Ovary (tissue), 7 donors: ENCODE measurements at regions not wholly inside any gene's neighbourhood (a gene's known extent, or its start where the extent isn't known, plus 50 kb on each side); places are given as distances from the start of the nearest gene placed in this dataset.

Source experiments
- DNase-seq, 5 donors: peaks; one replicate each; pipeline ENCODE4 v3.0.0-alpha.2; 2019 to 2020
- H3K27ac ChIP-seq, 2 donors: fragments of 200-600 bp; one replicate each; pipeline versions ENCODE4 v1.5.1 to v1.8.0; 2019 to 2022
- H3K27me3 ChIP-seq: fragments of 200-600 bp; one replicate; pipeline ENCODE4 v1.8.0; 2022
- H3K36me3 ChIP-seq: fragments of 200-600 bp; sonication (generic); one replicate; pipeline ENCODE4 v1.5.1; 2019
- H3K4me1 ChIP-seq: one replicate; pipeline ENCODE4 v1.8.1; 2013; ENCODE audit warnings: mild to moderate bottlenecking, moderate library complexity; ENCODE audit not compliant: insufficient read depth
- H3K4me3 ChIP-seq: fragments of 200-600 bp; sonication (generic); one replicate; pipeline ENCODE4 v1.5.1; 2017
- H3K9me3 ChIP-seq, 2 donors: fragments of 200-600 bp in 1 of 2; sonication (generic) in 1 of 2; one replicate each; pipeline versions ENCODE4 v1.5.1 to v1.8.1; 2013 to 2019; ENCODE audit warnings: mild to moderate bottlenecking in 1 of 2, moderate library complexity in 1 of 2
- CTCF ChIP-seq, 3 donors: fragments of 450-650 bp in 2 of 3; fragments of 200-600 bp in 1 of 3; IDR thresholded peaks; one replicate each; pipeline versions ENCODE4 v1.5.1 to v1.8.0; 2016 to 2022; ENCODE audit warnings: antibody characterized with exemption in 3 of 3, mild to moderate bottlenecking in 1 of 3
- EP300 ChIP-seq: sonication (generic); formaldehyde crosslinking; IDR thresholded peaks from one replicate; pipeline ENCODE4 v1.6.1; 2017; ENCODE audit warnings: antibody characterized with exemption
- POLR2A ChIP-seq: fragments of 450-650 bp; IDR thresholded peaks from one replicate; pipeline ENCODE4 v1.6.1; 2017; ENCODE audit warnings: antibody characterized with exemption, mild to moderate bottlenecking, moderate library complexity
- WGBS, 3 donors: extraction: QIAGEN DNeasy Blood & Tissue Kit in 1 of 3; methylation state at CpG; one replicate each; pipeline versions ENCODE4 v1.1.5 to v1.1.7; 2013 to 2017; 5-methylcytosine and 5-hydroxymethylcytosine counted together
- intact Hi-C, 4 donors: fragments of 100-400 bp; cut with DNase I; formaldehyde crosslinking; loops; one replicate each; pipeline versions ENCODE4 v1.11.0 to v1.15.1; 2022 to 2023
- donor health status: DM: no; HTN: no; CAD: no; lungs with moderate emphysema.
- donor health status: DM: no; HTN: no; CAD: no.
- donor health status: Bipolar disorder and iron deficiency.
- donor health status: DM: no; HTN: no; CAD: no.
- donor health status: DM: yes; HTN: yes; CAD: no.

GRCh38 chr7:47040795-47041347, 541.0 kb downstream of the TNS3 start:
- TF ChIP-seq POLR2A (no peak), EP300 (no peak)
- Histone ChIP-seq H3K9me3 (no peaks in the 10 kb centered on the region), H3K27ac (no peak overlapping the region), H3K4me3 (no peak overlapping the region), H3K4me1 (peaks cover 8% of the 10 kb centered on the region), H3K36me3 (no peaks in the 10 kb centered on the region), H3K27me3 (no peaks in the 10 kb centered on the region)
- intact Hi-C loops, result no loop called here
- 76 to 81% (median 78%) methylated on average over 10 of the region's 10 CpGs for WGBS, 3 donors
- DNase-seq, result no peak

GRCh38 chr7:47039904-47040303, 542.0 kb downstream of the TNS3 start:
- Histone ChIP-seq H3K36me3 (no peaks in the 10 kb centered on the region), H3K27ac (no peak overlapping the region), H3K27me3 (no peaks in the 10 kb centered on the region), H3K4me3 (no peak overlapping the region), H3K4me1 (peaks cover 8% of the 10 kb centered on the region), H3K9me3 (no peaks in the 10 kb centered on the region)
- TF ChIP-seq EP300, result no peak
- no peak for TF ChIP-seq CTCF (IDR thresholded peaks at IDR 0.05)
- TF ChIP-seq POLR2A, result no peak
- intact Hi-C loops, result no loop called here
- no peak for DNase-seq
- 9 to 12% (median 12%) methylated on average over 1 of the region's 1 CpG for WGBS, 3 donors

GRCh38 chr7:47039089-47039648, 542.7 kb downstream of the TNS3 start:
- DNase-seq, result no peak
- H3K27me3 ChIP-seq, result no peaks in the 10 kb centered on the region
- H3K4me3 ChIP-seq, result no peak overlapping the region
- WGBS, 3 donors, result 86 to 88% (median 87%) methylated on average over 6 of the region's 6 CpGs
- intact Hi-C loops, result no loop called here
- H3K36me3 ChIP-seq, result no peaks in the 10 kb centered on the region
- TF ChIP-seq CTCF (IDR thresholded peaks at IDR 0.05), result no peak
- TF ChIP-seq EP300, result no peak
- no peak for TF ChIP-seq POLR2A
- H3K9me3 ChIP-seq, result peaks cover 0 to 2% of the 10 kb centered on the region in 2 donors
- peaks cover 5% of the 10 kb centered on the region for H3K4me1 ChIP-seq
- no peak overlapping the region for H3K27ac ChIP-seq

GRCh38 chr7:47038621-47039020, 543.3 kb downstream of the TNS3 start:
- no peak for DNase-seq
- Histone ChIP-seq H3K27me3 (no peaks in the 10 kb centered on the region), H3K27ac (no peak overlapping the region), H3K4me3 (no peak overlapping the region), H3K4me1 (peaks cover 5% of the 10 kb centered on the region), H3K9me3 (peaks cover 0 to 3% of the 10 kb centered on the region in 2 donors), H3K36me3 (no peaks in the 10 kb centered on the region)
- intact Hi-C loops, result no loop called here
- TF ChIP-seq EP300 (no peak), POLR2A (no peak), CTCF (IDR thresholded peaks at IDR 0.05) (no peak)
- WGBS, 3 donors, result 91 to 94% (median 93%) methylated on average over 6 of the region's 6 CpGs

GRCh38 chr7:47037607-47038006, 544.3 kb downstream of the TNS3 start:
- intact Hi-C loops, result no loop called here
- H3K27me3 ChIP-seq, result no peaks in the 10 kb centered on the region
- no peak for DNase-seq
- no peak for TF ChIP-seq EP300
- no peak for TF ChIP-seq CTCF (IDR thresholded peaks at IDR 0.05)
- no peak for TF ChIP-seq POLR2A
- no peak overlapping the region for H3K27ac ChIP-seq
- no peak overlapping the region for H3K4me3 ChIP-seq
- H3K9me3 ChIP-seq, result peaks cover 0 to 3% of the 10 kb centered on the region in 2 donors
- no peaks in the 10 kb centered on the region for H3K36me3 ChIP-seq
- 83 to 90% (median 85%) methylated on average over 7 of the region's 7 CpGs for WGBS, 3 donors
- peaks cover 8% of the 10 kb centered on the region for H3K4me1 ChIP-seq
